ENCODE measurements at regions not wholly inside any gene's neighbourhood (a gene's known extent, or its start where the extent isn't known, plus 50 kb on each side); places are given as distances from the start of the nearest gene placed in this dataset.

DNA sequence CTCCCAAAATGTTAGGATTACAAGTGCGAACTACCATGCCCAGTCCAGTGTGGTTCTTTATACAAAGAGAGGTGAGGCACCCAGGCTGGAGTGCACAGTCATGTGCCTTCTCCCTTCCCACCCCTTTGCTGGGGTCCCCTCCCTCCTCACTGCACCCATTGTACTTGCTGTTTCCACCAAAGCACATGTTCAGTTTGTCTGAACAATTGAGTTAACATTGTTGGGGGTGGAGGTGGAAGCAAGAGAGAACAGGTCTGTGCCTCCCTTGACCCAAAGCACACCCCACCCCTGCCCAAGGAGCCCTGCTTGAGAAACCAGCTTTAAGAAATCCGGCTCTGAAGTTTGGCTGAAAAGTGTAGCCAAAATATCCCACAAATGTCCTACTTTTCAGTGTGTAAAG is 142.3 kb upstream of the CDH5 start:
- TF ChIP-seq, protein P1, sequence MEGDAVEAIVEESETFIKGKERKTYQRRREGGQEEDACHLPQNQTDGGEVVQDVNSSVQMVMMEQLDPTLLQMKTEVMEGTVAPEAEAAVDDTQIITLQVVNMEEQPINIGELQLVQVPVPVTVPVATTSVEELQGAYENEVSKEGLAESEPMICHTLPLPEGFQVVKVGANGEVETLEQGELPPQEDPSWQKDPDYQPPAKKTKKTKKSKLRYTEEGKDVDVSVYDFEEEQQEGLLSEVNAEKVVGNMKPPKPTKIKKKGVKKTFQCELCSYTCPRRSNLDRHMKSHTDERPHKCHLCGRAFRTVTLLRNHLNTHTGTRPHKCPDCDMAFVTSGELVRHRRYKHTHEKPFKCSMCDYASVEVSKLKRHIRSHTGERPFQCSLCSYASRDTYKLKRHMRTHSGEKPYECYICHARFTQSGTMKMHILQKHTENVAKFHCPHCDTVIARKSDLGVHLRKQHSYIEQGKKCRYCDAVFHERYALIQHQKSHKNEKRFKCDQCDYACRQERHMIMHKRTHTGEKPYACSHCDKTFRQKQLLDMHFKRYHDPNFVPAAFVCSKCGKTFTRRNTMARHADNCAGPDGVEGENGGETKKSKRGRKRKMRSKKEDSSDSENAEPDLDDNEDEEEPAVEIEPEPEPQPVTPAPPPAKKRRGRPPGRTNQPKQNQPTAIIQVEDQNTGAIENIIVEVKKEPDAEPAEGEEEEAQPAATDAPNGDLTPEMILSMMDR (IDR thresholded peaks at IDR 0.05; ENCODE audit: borderline replicate concordance, insufficient read depth, low read depth, low read length), result no peak
- no peak overlapping the region for H3K4me3 ChIP-seq (ENCODE audit: low read depth, low read length)

DNA sequence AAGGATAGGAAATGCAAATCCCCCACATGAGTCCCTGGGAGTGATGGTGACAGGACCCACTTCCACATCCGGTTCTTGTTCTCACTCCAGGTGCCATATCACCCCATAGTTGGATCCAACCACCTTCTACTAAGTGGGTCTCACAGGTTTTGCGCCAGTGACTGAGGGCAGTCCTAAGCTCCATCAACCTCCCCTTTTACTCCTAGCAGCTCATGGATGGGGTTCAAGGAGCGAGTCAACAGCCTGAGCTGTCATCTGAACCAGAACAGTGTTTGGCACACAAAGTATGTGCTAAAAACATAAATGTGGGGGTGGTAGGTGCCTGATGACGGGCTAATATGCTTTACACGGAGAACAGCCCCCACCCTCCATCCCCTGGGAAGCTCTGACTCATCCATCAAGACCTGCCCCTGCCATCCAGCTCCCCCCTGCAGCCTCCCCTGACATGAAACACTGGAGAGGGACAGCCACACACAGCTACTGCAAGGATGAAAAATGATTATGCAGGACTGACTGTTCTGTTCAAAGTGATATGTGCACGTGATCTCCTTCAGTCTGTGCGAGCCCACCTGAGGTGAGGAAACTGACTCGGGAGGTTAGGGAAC is 143.2 kb upstream of the CDH5 start:
- TF ChIP-seq, protein P1 (IDR thresholded peaks at IDR 0.05; ENCODE audit: borderline replicate concordance, insufficient read depth, low read depth, low read length), result no peak
- no peak overlapping the region for H3K4me3 ChIP-seq (ENCODE audit: low read depth, low read length)

DNA sequence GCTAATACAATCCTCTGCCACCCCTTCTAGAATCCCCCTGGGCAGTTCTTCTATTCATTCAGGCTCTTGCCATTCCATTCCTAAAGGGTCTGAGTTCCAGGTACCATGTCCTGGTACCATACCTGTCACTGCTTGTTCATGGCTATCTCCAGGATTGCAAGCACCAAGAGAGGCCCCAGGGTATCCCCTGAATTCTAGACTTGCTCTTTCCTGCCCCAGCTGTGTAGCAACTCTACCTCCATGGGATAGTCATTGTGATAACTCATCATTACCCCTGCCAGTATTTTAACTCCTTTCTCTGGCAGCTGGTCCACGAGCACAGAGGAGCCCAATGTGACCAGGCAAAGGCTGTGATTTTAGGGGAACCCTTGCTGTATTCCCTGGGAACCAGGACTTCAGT is 143.7 kb upstream of the CDH5 start:
- H3K4me3 ChIP-seq (ENCODE audit: low read depth, low read length), result no peak overlapping the region
- TF ChIP-seq, protein P1 (IDR thresholded peaks at IDR 0.05; ENCODE audit: borderline replicate concordance, insufficient read depth, low read depth, low read length), result no peak

DNA sequence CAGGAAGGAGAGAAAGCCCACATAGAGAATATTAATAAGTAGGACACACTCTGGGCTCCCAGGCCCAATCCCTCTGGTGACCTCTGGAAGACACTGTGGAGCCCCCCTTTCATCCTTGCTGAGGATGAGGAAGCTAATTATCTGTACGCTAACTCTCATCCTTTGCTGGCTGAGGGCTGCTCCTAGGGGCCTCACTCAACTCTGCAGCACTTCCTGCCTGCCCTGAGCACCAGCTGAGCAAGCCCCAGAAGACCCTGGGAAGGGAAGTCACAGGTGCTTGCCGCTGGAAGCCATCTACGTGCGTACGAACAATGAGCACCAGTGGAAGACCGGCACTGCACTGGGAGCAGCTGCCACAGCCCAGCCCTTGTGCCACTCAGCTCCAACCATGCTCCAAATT is 145.8 kb upstream of the CDH5 start:
- TF ChIP-seq, protein P1 (IDR thresholded peaks at IDR 0.05; ENCODE audit: borderline replicate concordance, insufficient read depth, low read depth, low read length), result no peak
- no peak overlapping the region for H3K4me3 ChIP-seq (ENCODE audit: low read depth, low read length)

DNA sequence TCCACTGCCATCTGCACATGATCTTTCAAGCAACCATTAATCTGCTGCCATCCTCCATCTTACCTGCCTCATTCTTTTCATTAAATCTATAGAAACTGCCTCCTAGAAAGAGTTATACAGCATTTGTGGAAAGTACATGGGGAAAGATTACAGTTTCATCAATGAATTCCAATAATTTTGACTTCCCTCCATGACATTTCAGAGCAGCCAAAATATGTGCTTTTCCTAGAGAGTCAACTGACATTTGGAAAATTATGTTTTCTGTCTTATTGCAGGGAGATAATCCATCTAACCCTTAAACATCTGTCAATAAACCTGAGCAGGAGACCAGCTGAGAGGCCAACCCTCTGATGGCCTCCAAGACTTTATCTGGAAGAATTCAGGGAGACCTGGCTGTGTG is 147.0 kb upstream of the CDH5 start:
- TF ChIP-seq, protein P1 (IDR thresholded peaks at IDR 0.05; ENCODE audit: borderline replicate concordance, insufficient read depth, low read depth, low read length), result no peak
- no peak overlapping the region for H3K4me3 ChIP-seq (ENCODE audit: low read depth, low read length)

DNA sequence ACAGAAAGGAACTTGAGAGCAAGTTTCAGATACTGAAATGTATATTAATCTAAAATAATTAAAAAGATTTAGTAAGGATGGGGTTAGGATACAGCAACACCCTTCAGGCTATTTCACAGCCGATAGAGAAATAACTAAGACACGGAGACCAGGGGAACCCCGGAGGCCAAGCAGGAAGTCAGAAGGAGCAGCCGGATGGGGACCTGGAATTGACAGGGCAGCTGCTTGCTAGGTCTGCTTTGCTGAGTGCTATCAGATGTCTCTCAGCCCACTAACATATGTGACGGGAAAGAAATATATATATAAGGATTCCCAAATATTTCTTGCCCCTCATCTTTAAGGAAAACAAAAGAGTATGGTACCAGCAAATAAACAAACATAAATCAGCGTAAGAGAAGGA is 154.1 kb upstream of the CDH5 start:
- H3K4me3 ChIP-seq (ENCODE audit: low read depth, low read length), result no peak overlapping the region
- TF ChIP-seq, protein P1 (IDR thresholded peaks at IDR 0.05; ENCODE audit: borderline replicate concordance, insufficient read depth, low read depth, low read length), result no peak

DNA sequence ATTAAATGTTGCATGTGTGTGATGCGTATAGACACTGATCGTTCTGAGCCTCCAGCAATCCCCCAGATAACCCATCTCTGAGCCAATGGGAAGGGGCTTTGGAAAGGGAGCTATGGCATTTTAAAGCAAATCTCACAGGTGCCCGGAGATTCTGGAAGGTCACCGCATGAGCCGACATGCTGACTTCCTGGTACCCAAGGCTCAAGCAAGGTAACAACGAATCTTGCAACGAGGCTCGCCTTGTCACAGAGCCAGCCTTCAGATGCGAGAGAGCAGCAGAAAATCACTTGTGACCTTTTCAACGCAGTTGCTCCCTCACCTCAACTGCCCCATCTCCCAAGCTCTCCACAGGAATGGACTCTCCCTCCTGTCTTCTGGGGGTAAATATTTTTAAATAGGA is 154.8 kb upstream of the CDH5 start:
- TF ChIP-seq, protein P1 (IDR thresholded peaks at IDR 0.05; ENCODE audit: borderline replicate concordance, insufficient read depth, low read depth, low read length), result no peak
- H3K4me3 ChIP-seq (ENCODE audit: low read depth, low read length), result no peak overlapping the region

All from GM12875 (cell line).